GM06990 (cell line): ENCODE measurements at regions not wholly inside any gene's neighbourhood (a gene's known extent, or its start where the extent isn't known, plus 50 kb on each side); places are given as distances from the start of the nearest gene placed in this dataset.

Source experiments
- DNase-seq: peaks from one replicate; pipeline ENCODE4 v3.0.0-alpha.2; 2011; ENCODE audit not compliant: insufficient read length; ENCODE audit errors: extremely low read depth
- H3K27me3 ChIP-seq: replicated peaks from 2 replicates; pipeline ENCODE4 v1.6.0; 2011; ENCODE audit warnings: low read length; ENCODE audit not compliant: control insufficient read depth, insufficient read depth
- H3K36me3 ChIP-seq: 2 replicates; pipeline ENCODE4 v1.5.1; 2011; ENCODE audit warnings: low read length; ENCODE audit not compliant: control insufficient read depth, insufficient read depth
- H3K4me3 ChIP-seq: replicated peaks from 2 replicates; pipeline ENCODE4 v1.5.1; 2011; ENCODE audit warnings: low read depth, mild to moderate bottlenecking, control low read depth, low read length
- TF ChIP-seq, protein P1 (sequence below): IDR thresholded peaks from 2 replicates; pipeline ENCODE4 v1.5.1; 2011; ENCODE audit warnings: low read length, control low read depth, mild to moderate bottlenecking, inconsistent platforms; ENCODE audit not compliant: insufficient read depth, poor library complexity, severe bottlenecking

DNA sequence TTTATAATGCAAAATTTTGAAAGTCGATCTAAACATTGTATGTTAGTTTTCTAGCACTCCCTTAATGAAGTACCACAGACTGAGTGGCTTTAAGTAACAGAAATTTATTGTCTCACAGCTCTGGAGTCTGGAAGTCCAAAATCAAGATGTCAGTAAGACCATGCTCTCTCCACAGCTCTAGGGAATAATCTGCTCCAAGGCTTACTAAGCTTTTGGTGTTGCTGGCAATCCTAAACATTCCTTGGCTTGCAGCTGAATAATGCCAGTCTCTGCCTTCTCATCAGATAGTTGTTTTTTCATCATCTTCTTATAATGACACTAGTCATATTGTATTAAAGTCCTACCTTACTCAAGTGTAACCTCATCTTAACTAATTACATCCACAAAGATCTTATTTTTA lies 102.2 kb downstream of the RASSF9 start:
- Histone ChIP-seq H3K27me3 (no peaks in the 10 kb centered on the region), H3K4me3 (no peak overlapping the region), H3K36me3 (no peaks in the 10 kb centered on the region)
- TF ChIP-seq, protein P1, sequence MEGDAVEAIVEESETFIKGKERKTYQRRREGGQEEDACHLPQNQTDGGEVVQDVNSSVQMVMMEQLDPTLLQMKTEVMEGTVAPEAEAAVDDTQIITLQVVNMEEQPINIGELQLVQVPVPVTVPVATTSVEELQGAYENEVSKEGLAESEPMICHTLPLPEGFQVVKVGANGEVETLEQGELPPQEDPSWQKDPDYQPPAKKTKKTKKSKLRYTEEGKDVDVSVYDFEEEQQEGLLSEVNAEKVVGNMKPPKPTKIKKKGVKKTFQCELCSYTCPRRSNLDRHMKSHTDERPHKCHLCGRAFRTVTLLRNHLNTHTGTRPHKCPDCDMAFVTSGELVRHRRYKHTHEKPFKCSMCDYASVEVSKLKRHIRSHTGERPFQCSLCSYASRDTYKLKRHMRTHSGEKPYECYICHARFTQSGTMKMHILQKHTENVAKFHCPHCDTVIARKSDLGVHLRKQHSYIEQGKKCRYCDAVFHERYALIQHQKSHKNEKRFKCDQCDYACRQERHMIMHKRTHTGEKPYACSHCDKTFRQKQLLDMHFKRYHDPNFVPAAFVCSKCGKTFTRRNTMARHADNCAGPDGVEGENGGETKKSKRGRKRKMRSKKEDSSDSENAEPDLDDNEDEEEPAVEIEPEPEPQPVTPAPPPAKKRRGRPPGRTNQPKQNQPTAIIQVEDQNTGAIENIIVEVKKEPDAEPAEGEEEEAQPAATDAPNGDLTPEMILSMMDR: no peak
- no peak for DNase-seq

GRCh38 chr12:85740186-85740585 lies 96.0 kb downstream of the RASSF9 start:
- Histone ChIP-seq H3K27me3 (no peaks in the 10 kb centered on the region), H3K4me3 (no peak overlapping the region), H3K36me3 (no peaks in the 10 kb centered on the region)
- DNase-seq: no peak
- TF ChIP-seq, protein P1: no peak

DNA sequence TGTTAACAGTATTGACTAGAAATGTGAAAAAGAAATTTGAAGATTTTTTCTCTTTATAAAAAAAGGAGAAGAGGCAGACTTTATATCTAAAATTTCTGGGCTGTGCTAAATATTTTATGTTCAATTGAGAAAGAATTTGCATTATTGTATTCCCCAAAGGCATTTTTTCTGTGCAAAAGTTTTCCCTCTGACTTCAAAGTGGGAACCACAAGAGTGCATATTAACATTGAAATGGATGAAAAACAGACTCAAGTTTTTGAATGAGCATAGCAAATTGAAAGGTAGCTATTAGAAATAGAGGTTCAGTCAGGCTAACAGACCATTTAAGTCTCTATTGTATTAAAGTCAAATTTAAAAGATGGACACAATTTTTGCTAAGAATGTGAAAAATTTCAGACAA lies 95.2 kb downstream of the RASSF9 start:
- Histone ChIP-seq H3K27me3 (no peaks in the 10 kb centered on the region), H3K4me3 (no peak overlapping the region), H3K36me3 (no peaks in the 10 kb centered on the region)
- TF ChIP-seq, protein P1: no peak
- no peak for DNase-seq

- TF ChIP-seq, protein P1: no peak
Observed at GRCh38 chr12:85747941-85748495, 88.2 kb downstream of the RASSF9 start.

More at GRCh38 chr12:85747941-85748495, 88.2 kb downstream of the RASSF9 start:
- Histone ChIP-seq H3K4me3 (no peak overlapping the region), H3K36me3 (no peaks in the 10 kb centered on the region), H3K27me3 (no peaks in the 10 kb centered on the region)
- no peak for DNase-seq
